Neuronal stem cell (in vitro differentiated cells): ENCODE measurements at regions not wholly inside any gene's neighbourhood (a gene's known extent, or its start where the extent isn't known, plus 50 kb on each side); places are given as distances from the start of the nearest gene placed in this dataset.

Source experiments
- DNase-seq: peaks from one replicate; pipeline ENCODE4 v3.0.0-alpha.2; 2013; ENCODE audit warnings: low spot score
- H2AFZ ChIP-seq: one replicate; pipeline ENCODE4 v1.6.1; 2013; ENCODE audit warnings: mild to moderate bottlenecking, low read length, inconsistent platforms
- H2AK5ac ChIP-seq: 2 replicates; pipeline ENCODE4 v1.6.1; 2013; ENCODE audit warnings: low read depth, mild to moderate bottlenecking, inconsistent platforms, low read length, moderate library complexity, mixed read lengths
- H2BK120ac ChIP-seq: 2 replicates; pipeline ENCODE4 v1.6.1; 2013; ENCODE audit warnings: low read depth, mild to moderate bottlenecking, inconsistent platforms, low read length, moderate library complexity, mixed read lengths
- H2BK12ac ChIP-seq: one replicate; pipeline ENCODE4 v1.6.1; 2013; ENCODE audit warnings: low read length, inconsistent platforms
- H2BK15ac ChIP-seq: 2 replicates; pipeline ENCODE4 v1.6.1; 2013; ENCODE audit warnings: mild to moderate bottlenecking, low read length, inconsistent platforms, mixed read lengths
- H2BK5ac ChIP-seq: one replicate; pipeline ENCODE4 v1.6.1; 2013; ENCODE audit warnings: inconsistent platforms, mild to moderate bottlenecking, low read length, moderate library complexity
- H3K14ac ChIP-seq: one replicate; pipeline ENCODE4 v1.6.1; 2013; ENCODE audit warnings: low read length, inconsistent platforms
- H3K18ac ChIP-seq: 2 replicates; pipeline ENCODE4 v1.6.1; 2013; ENCODE audit warnings: low read length, inconsistent platforms
- H3K23ac ChIP-seq: 2 replicates; pipeline ENCODE4 v1.6.1; 2013; ENCODE audit warnings: low read depth, mild to moderate bottlenecking, mixed read lengths, low read length, inconsistent platforms; ENCODE audit not compliant: poor library complexity
- H3K27ac ChIP-seq: replicated peaks from 3 replicates; pipeline ENCODE4 v1.5.1; 2013; ENCODE audit warnings: low read length, inconsistent platforms
- H3K27me3 ChIP-seq, 3 experiments: 2 replicates each; pipeline ENCODE4 v1.6.1; 2013; ENCODE audit warnings: low read length in 3 of 3, mild to moderate bottlenecking in 2 of 3, inconsistent platforms in 1 of 3, low read depth in 1 of 3, mixed read lengths in 1 of 3, moderate library complexity in 1 of 3; ENCODE audit not compliant: control insufficient read depth in 3 of 3, insufficient read depth in 3 of 3
- H3K36me3 ChIP-seq, 2 donors: replicated peaks in 1 of 2; 2 replicates each; pipeline ENCODE4 v1.6.1; 2013; ENCODE audit warnings: low read length in 2 of 2; ENCODE audit not compliant: control insufficient read depth in 2 of 2, insufficient read depth in 2 of 2
- H3K4ac ChIP-seq: 2 replicates; pipeline ENCODE4 v1.6.1; 2013; ENCODE audit warnings: inconsistent platforms, mild to moderate bottlenecking, low read length, moderate library complexity
- H3K4me1 ChIP-seq, 2 donors: 1 replicate in 1 of 2; 2 replicates in 1 of 2; pipeline ENCODE4 v1.6.1; 2013; ENCODE audit warnings: low read length in 2 of 2, low read depth in 1 of 2; ENCODE audit not compliant: control insufficient read depth in 2 of 2, insufficient read depth in 1 of 2
- H3K4me2 ChIP-seq: one replicate; pipeline ENCODE4 v1.6.1; 2013; ENCODE audit warnings: mild to moderate bottlenecking, low read length, inconsistent platforms; ENCODE audit not compliant: insufficient read depth, poor library complexity, severe bottlenecking
- H3K4me3 ChIP-seq, 2 donors: 2 replicates each; pipeline ENCODE4 v1.5.1; 2013; ENCODE audit warnings: low read length in 2 of 2, mild to moderate bottlenecking in 2 of 2, inconsistent platforms in 1 of 2, moderate library complexity in 1 of 2
- H3K79me1 ChIP-seq: one replicate; pipeline ENCODE4 v1.6.1; 2013; ENCODE audit warnings: low read depth, mild to moderate bottlenecking, inconsistent platforms, low read length, moderate library complexity
- H3K9ac ChIP-seq: one replicate; pipeline ENCODE4 v1.6.1; 2013; ENCODE audit warnings: mild to moderate bottlenecking, low read depth, low read length, inconsistent platforms; ENCODE audit not compliant: poor library complexity
- H3K9me3 ChIP-seq, 2 donors: replicated peaks in 1 of 2; 2 replicates each; pipeline versions ENCODE3 to v1.6.1; 2013; ENCODE audit warnings: low read length in 2 of 2, mild to moderate bottlenecking in 2 of 2, inconsistent platforms in 1 of 2, low read depth in 1 of 2, mixed read lengths in 1 of 2, moderate library complexity in 1 of 2; ENCODE audit not compliant: control insufficient read depth in 2 of 2, insufficient read depth in 1 of 2
- H4K8ac ChIP-seq: one replicate; pipeline ENCODE4 v1.6.1; 2013; ENCODE audit warnings: low read depth, mild to moderate bottlenecking, inconsistent platforms, low read length, moderate library complexity
- H4K91ac ChIP-seq: one replicate; pipeline ENCODE4 v1.6.1; 2013; ENCODE audit warnings: low read length, low read depth, mild to moderate bottlenecking, inconsistent platforms; ENCODE audit not compliant: poor library complexity
- WGBS, 2 donors: extraction: QIAGEN DNeasy Blood & Tissue Kit; methylation state at CpG; one replicate each; pipeline ENCODE4 v1.1.7; 2013; ENCODE audit warnings: missing lambda C conversion rate in 2 of 2, mixed read lengths in 1 of 2; ENCODE audit not compliant: insufficient read length in 2 of 2, insufficient replicate concordance in 1 of 2; ENCODE audit errors: extremely low coverage in 2 of 2; 5-methylcytosine and 5-hydroxymethylcytosine counted together

GRCh38 chr1:243946946-243947345 is 96.9 kb upstream of the AKT3 start:
- H2BK12ac ChIP-seq: no peak overlapping the region
- no peak overlapping the region for H2BK15ac ChIP-seq
- H3K9ac ChIP-seq: no peak overlapping the region
- H3K18ac ChIP-seq: no peak overlapping the region
- WGBS, 2 donors: no CpG with 5 or more reads among the region's 8 CpGs
- no peaks in the 10 kb centered on the region for H3K36me3 ChIP-seq
- H2AK5ac ChIP-seq: no peak overlapping the region
- H2AFZ ChIP-seq: no peak overlapping the region
- H3K4me2 ChIP-seq: no peak overlapping the region
- H2BK5ac ChIP-seq: no peak overlapping the region
- H3K9me3 ChIP-seq: no peaks in the 10 kb centered on the region
- H3K23ac ChIP-seq: no peak overlapping the region
- peaks cover 10 to 19% of the 10 kb centered on the region in 2 donors for H3K4me1 ChIP-seq
- no peaks in the 10 kb centered on the region for H3K27me3 ChIP-seq
- H3K4me3 ChIP-seq: no peak overlapping the region
- no peak overlapping the region for H4K91ac ChIP-seq
- no peak overlapping the region for H3K14ac ChIP-seq
- no peak overlapping the region for H2BK120ac ChIP-seq
- no peak overlapping the region for H3K27ac ChIP-seq
- no peaks in the 10 kb centered on the region for H3K79me1 ChIP-seq
- H4K8ac ChIP-seq: no peak overlapping the region
- DNase-seq: no peak
- H3K4ac ChIP-seq: no peak overlapping the region

- Histone ChIP-seq H3K27ac (no peak overlapping the region), H3K4ac (no peak overlapping the region), H3K18ac (no peak overlapping the region), H2BK120ac (no peak overlapping the region), H3K4me2 (no peak overlapping the region), H3K23ac (no peak overlapping the region), H3K9ac (no peak overlapping the region), H2AK5ac (no peak overlapping the region), H3K36me3 (no peaks in the 10 kb centered on the region), H3K9me3 (no peaks in the 10 kb centered on the region), H2AFZ (no peak overlapping the region), H3K27me3 (no peaks in the 10 kb centered on the region), H3K4me1 (peaks cover 10 to 19% of the 10 kb centered on the region in 2 donors), H3K79me1 (no peaks in the 10 kb centered on the region), H2BK12ac (no peak overlapping the region), H4K8ac (no peak overlapping the region), H4K91ac (no peak overlapping the region), H3K4me3 (no peak overlapping the region), H2BK15ac (no peak overlapping the region), H2BK5ac (no peak overlapping the region), H3K14ac (no peak overlapping the region)
- no peak for DNase-seq
- no CpG with 5 or more reads among the region's 7 CpGs for WGBS, 2 donors
These were observed 96.2 kb upstream of the AKT3 start for GRCh38 chr1:243946253-243946652.

GRCh38 chr1:243945727-243946126 is 95.7 kb upstream of the AKT3 start:
- no peak overlapping the region for H4K8ac ChIP-seq
- H3K14ac ChIP-seq: no peak overlapping the region
- no peak overlapping the region for H2BK5ac ChIP-seq
- WGBS, 2 donors: no CpG with 5 or more reads among the region's 5 CpGs
- H3K27me3 ChIP-seq: no peaks in the 10 kb centered on the region
- no peaks in the 10 kb centered on the region for H3K36me3 ChIP-seq
- H3K79me1 ChIP-seq: no peaks in the 10 kb centered on the region
- no peak overlapping the region for H3K9ac ChIP-seq
- DNase-seq: no peak
- H2BK120ac ChIP-seq: no peak overlapping the region
- no peak overlapping the region for H3K4me2 ChIP-seq
- H2AK5ac ChIP-seq: no peak overlapping the region
- H3K4me3 ChIP-seq: no peak overlapping the region
- H4K91ac ChIP-seq: no peak overlapping the region
- H3K27ac ChIP-seq: no peak overlapping the region
- no peak overlapping the region for H2AFZ ChIP-seq
- no peak overlapping the region for H2BK15ac ChIP-seq
- H3K9me3 ChIP-seq: no peaks in the 10 kb centered on the region
- peaks cover 10 to 19% of the 10 kb centered on the region in 2 donors for H3K4me1 ChIP-seq
- H2BK12ac ChIP-seq: no peak overlapping the region
- H3K23ac ChIP-seq: no peak overlapping the region
- no peak overlapping the region for H3K4ac ChIP-seq
- H3K18ac ChIP-seq: no peak overlapping the region

- Histone ChIP-seq H2AK5ac (no peak overlapping the region), H3K79me1 (no peaks in the 10 kb centered on the region), H3K9me3 (no peaks in the 10 kb centered on the region), H3K27me3 (no peaks in the 10 kb centered on the region), H2BK12ac (no peak overlapping the region), H3K4me2 (no peak overlapping the region), H2BK120ac (no peak overlapping the region), H3K18ac (no peak overlapping the region), H3K4ac (no peak overlapping the region), H2BK15ac (no peak overlapping the region), H2AFZ (peak overlapping the region; percentile 20), H3K27ac (no peak overlapping the region), H3K4me1 (peaks cover 10 to 19% of the 10 kb centered on the region in 2 donors), H3K36me3 (no peaks in the 10 kb centered on the region), H3K23ac (no peak overlapping the region), H4K91ac (no peak overlapping the region), H3K9ac (no peak overlapping the region), H3K4me3 (no peak overlapping the region), H4K8ac (no peak overlapping the region), H2BK5ac (no peak overlapping the region), H3K14ac (no peak overlapping the region)
- WGBS, 2 donors: no CpG with 5 or more reads among the region's 21 CpGs
- DNase-seq: no peak
These were observed 94.6 kb upstream of the AKT3 start for GRCh38 chr1:243944429-243945160.
